ENCODE measurements at regions not wholly inside any gene's neighbourhood (a gene's known extent, or its start where the extent isn't known, plus 50 kb on each side); places are given as distances from the start of the nearest gene placed in this dataset.
"Not testable (repeated sequence)": the region's sequence is repeated elsewhere in the genome, so short reads cannot be mapped to it uniquely, and the experiment has no call there.

DNA sequence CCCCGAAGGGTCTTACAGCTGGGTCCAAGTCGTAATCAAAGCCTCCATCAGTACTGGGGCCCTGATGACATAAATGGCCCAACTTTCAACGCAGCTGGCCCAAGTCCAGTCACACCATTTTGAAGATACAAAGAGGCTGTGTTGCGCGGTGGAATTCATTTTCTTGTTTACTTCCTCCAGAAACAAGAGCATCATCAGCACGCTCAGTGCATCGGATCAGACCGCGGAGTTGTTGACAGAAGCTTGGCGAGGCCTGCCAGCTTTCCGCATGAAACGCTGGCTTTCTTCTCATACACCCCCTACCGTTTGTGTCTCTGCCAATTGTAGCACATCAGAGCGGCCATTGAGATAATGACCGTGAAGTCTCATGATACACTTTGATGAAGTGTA is 101.7 kb upstream of the SPATA31D4 start:
- H3K9me3 Mint-ChIP-seq: no peaks in the 10 kb centered on the region
- peaks cover 22 to 23% of the 10 kb centered on the region in 2 donors for H3K4me1 Mint-ChIP-seq
- H3K36me3 Mint-ChIP-seq: no peaks in the 10 kb centered on the region
- TF ChIP-seq, protein P1, sequence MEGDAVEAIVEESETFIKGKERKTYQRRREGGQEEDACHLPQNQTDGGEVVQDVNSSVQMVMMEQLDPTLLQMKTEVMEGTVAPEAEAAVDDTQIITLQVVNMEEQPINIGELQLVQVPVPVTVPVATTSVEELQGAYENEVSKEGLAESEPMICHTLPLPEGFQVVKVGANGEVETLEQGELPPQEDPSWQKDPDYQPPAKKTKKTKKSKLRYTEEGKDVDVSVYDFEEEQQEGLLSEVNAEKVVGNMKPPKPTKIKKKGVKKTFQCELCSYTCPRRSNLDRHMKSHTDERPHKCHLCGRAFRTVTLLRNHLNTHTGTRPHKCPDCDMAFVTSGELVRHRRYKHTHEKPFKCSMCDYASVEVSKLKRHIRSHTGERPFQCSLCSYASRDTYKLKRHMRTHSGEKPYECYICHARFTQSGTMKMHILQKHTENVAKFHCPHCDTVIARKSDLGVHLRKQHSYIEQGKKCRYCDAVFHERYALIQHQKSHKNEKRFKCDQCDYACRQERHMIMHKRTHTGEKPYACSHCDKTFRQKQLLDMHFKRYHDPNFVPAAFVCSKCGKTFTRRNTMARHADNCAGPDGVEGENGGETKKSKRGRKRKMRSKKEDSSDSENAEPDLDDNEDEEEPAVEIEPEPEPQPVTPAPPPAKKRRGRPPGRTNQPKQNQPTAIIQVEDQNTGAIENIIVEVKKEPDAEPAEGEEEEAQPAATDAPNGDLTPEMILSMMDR (IDR thresholded peaks at IDR 0.05): no peak
- Histone ChIP-seq H3K27me3 (ENCODE audit: control insufficient read depth, insufficient read depth, low read length) (no peaks in the 10 kb centered on the region), H3K36me3 (ENCODE audit: control insufficient read depth, insufficient read depth, low read length) (no peaks in the 10 kb centered on the region), H3K9me3 (ENCODE audit: control insufficient read depth, insufficient read depth, low read length) (no peaks in the 10 kb centered on the region), H3K4me3 (ENCODE audit: low read length) (no peak overlapping the region), H3K27ac (ENCODE audit: low read length) (no peak overlapping the region), H3K4me1 (ENCODE audit: control insufficient read depth, insufficient read depth, low read length) (peaks cover 8% of the 10 kb centered on the region)
- WGBS (ENCODE audit: insufficient coverage): 97% methylated on average over 15 of the region's 15 CpGs
- DNase-seq (no peak), ATAC-seq (no peak)
- intact Hi-C loops (cut with micrococcal nuclease): no loop called here
- H3K4me3 Mint-ChIP-seq: no peak overlapping the region
- H3K27me3 Mint-ChIP-seq (ENCODE audit: low read depth in 2 of 2): peaks cover 0 to 12% of the 10 kb centered on the region in 2 donors
- H3K27ac Mint-ChIP-seq: no peak overlapping the region

DNA sequence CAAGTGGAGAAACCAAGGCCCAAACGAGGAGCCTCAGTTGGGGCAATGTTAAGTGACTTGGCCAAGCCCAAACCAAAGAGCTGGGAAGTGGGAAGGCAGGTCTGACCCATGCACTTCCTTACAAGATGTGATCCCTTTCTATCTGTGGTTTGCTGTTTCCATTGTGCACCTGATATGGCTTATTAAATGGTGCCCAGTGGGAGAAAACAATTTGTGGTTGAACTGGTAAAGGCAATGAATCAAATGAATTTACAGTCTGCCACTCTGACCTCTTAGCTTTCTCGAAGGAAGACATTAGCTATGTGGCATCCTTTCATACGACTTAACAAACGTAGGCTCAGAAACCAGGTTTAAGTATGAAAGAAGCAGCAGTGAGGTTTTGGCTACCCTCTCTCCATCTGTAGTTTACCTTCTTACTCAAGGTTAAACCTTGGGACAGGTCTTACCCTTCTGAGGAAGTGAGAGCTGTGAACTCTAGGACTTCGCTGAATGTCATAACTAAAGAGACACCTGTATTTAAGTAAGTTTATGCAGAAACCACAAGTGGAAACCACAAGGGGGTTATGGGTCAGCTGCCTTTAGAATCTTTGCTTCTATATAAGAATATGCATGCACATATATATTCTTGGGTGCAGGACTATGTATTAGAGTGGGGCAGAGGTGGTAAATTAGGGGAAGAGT is 100.5 kb upstream of the SPATA31D4 start:
- no peak overlapping the region for H3K4me3 ChIP-seq (ENCODE audit: low read length)
- no peak overlapping the region for H3K27ac Mint-ChIP-seq
- no peaks in the 10 kb centered on the region for H3K36me3 Mint-ChIP-seq
- intact Hi-C loops (cut with micrococcal nuclease): no loop called here
- TF ChIP-seq, protein P1 (IDR thresholded peaks at IDR 0.05): no peak
- DNase-seq: no peak
- WGBS (ENCODE audit: insufficient coverage): 31% methylated on average over 5 of the region's 5 CpGs
- H3K27me3 Mint-ChIP-seq (ENCODE audit: low read depth in 2 of 2): peaks cover 0 to 15% of the 10 kb centered on the region in 2 donors
- H3K27ac ChIP-seq (ENCODE audit: low read length): no peak overlapping the region
- ATAC-seq: no peak
- H3K4me1 ChIP-seq (ENCODE audit: control insufficient read depth, insufficient read depth, low read length): no peaks in the 10 kb centered on the region
- H3K4me1 Mint-ChIP-seq: peaks cover 12% of the 10 kb centered on the region in 2 donors
- no peaks in the 10 kb centered on the region for H3K9me3 ChIP-seq (ENCODE audit: control insufficient read depth, insufficient read depth, low read length)
- H3K4me3 Mint-ChIP-seq: no peak overlapping the region
- H3K27me3 ChIP-seq (ENCODE audit: control insufficient read depth, insufficient read depth, low read length): no peaks in the 10 kb centered on the region
- H3K36me3 ChIP-seq (ENCODE audit: control insufficient read depth, insufficient read depth, low read length): no peaks in the 10 kb centered on the region
- H3K9me3 Mint-ChIP-seq: no peaks in the 10 kb centered on the region

DNA sequence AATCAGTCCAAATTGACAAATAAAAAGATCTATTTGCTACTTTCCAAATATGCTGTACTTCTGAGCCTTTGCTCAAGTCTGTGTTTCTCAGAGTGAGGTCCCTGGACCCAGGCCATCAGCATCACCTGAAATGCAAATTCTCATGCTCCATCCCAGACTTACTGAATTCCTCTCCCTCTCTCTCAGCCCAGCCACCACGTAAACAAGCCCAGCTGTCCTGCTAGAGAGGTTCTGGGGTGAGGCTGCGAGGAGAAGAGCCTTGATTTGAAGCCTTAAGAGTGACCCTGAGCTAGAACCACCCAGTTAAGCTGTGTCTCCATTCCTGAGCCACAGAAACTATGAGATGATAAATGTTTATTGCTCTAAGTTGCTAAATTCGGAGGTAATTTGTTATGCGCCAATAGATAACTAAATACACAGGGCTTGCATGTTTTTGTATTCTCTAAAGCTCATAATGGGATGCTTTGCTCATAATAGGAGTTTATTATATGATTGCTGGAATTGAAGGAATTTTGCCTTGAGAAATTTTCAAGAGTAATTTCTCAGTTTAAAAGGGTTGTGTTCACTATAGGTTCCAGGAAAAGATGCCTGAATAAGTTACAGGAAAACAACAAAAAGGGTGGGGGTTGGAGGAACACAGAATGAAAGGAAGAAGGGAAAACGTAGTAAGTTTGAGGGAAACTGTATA is 98.9 kb upstream of the SPATA31D4 start:
- H3K27ac ChIP-seq (ENCODE audit: low read length): no peak overlapping the region
- H3K36me3 Mint-ChIP-seq: no peaks in the 10 kb centered on the region
- no peak overlapping the region for H3K4me3 Mint-ChIP-seq
- H3K9me3 Mint-ChIP-seq: no peaks in the 10 kb centered on the region
- peaks cover 0 to 15% of the 10 kb centered on the region in 2 donors for H3K27me3 Mint-ChIP-seq (ENCODE audit: low read depth in 2 of 2)
- WGBS (ENCODE audit: insufficient coverage): 94% methylated on average over 5 of the region's 5 CpGs
- DNase-seq (no peak), ATAC-seq (no peak)
- no peaks in the 10 kb centered on the region for H3K27me3 ChIP-seq (ENCODE audit: control insufficient read depth, insufficient read depth, low read length)
- no peak overlapping the region for H3K4me3 ChIP-seq (ENCODE audit: low read length)
- H3K36me3 ChIP-seq (ENCODE audit: control insufficient read depth, insufficient read depth, low read length): no peaks in the 10 kb centered on the region
- TF ChIP-seq, protein P1 (IDR thresholded peaks at IDR 0.05): no peak
- intact Hi-C loops (cut with micrococcal nuclease): no loop called here
- no peaks in the 10 kb centered on the region for H3K9me3 ChIP-seq (ENCODE audit: control insufficient read depth, insufficient read depth, low read length)
- H3K4me1 Mint-ChIP-seq: peaks cover 7 to 8% of the 10 kb centered on the region in 2 donors
- H3K27ac Mint-ChIP-seq: no peak overlapping the region
- H3K4me1 ChIP-seq (ENCODE audit: control insufficient read depth, insufficient read depth, low read length): no peaks in the 10 kb centered on the region

DNA sequence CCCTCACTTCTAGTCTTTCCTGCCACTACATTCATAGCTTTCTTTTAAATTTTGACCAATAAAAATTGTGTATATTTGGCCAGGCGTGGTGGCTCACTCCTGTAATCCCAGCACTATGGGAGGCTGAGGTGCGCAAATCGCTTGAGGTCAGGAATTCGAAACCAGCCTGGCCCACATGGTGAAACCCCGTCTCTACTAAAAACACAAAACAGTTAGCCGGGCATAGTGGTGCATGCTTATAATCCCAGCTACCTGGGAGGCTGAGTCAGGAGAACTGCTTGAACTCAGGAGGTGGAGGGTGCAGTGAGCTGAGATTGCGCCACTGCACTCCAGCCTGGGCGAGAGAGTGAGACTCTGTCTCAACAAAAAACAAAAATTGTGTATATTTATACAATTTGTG is 97.8 kb upstream of the SPATA31D4 start:
- H3K4me1 Mint-ChIP-seq; H3K27me3 ChIP-seq (ENCODE audit: control insufficient read depth, insufficient read depth, low read length); H3K36me3 Mint-ChIP-seq; DNase-seq; H3K4me3 ChIP-seq (ENCODE audit: low read length); H3K27ac ChIP-seq (ENCODE audit: low read length); H3K27ac Mint-ChIP-seq; H3K9me3 ChIP-seq (ENCODE audit: control insufficient read depth, insufficient read depth, low read length); H3K9me3 Mint-ChIP-seq; H3K36me3 ChIP-seq (ENCODE audit: control insufficient read depth, insufficient read depth, low read length); ATAC-seq; H3K4me1 ChIP-seq (ENCODE audit: control insufficient read depth, insufficient read depth, low read length); intact Hi-C loops (cut with micrococcal nuclease); H3K4me3 Mint-ChIP-seq: not testable (repeated sequence)
- H3K27me3 Mint-ChIP-seq (ENCODE audit: low read depth in 2 of 2): peaks cover 3 to 15% of the 10 kb centered on the region in 2 donors
- WGBS (ENCODE audit: insufficient coverage): 96% methylated on average over 7 of the region's 8 CpGs

Measured in natural killer cell (primary cell).